SIG-M5 treated with dmso at 0.1 percent for 504 hours (cell line): ENCODE measurements at regions not wholly inside any gene's neighbourhood (a gene's known extent, or its start where the extent isn't known, plus 50 kb on each side); places are given as distances from the start of the nearest gene placed in this dataset.

Experiments used
- DNase-seq: peaks from one replicate; lab custom pipeline; 2025; ENCODE audit not compliant: unreplicated experiment; lab: John Stamatoyannopoulos, UW

DNA sequence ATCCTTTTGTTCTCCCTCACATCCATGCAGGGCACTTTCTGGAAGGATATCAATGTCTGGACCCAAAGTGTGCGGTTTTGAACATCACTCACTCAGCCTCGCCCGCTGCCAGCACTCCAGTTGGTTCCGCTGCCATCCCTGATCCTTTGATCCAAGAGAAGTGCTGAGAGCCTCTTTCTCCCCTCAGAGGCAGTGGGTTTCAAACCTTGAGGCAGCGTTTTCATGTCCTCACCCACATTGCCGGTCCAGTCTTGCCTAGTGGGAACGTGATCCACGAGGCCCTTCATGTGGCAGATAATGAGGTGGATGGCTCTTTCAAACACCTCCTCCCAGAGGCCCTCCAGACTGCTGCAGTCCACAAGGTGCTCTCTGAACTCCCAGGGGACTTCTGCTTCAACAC is 122.2 kb downstream of the ACTL8 start:
- no peak for DNase-seq

- no peak for DNase-seq
Measured at GRCh38 chr1:17877896-17878295, 122.8 kb downstream of the ACTL8 start.

- DNase-seq = no peak
Measured at GRCh38 chr1:17878837-17879236, 123.7 kb downstream of the ACTL8 start.

GRCh38 chr1:17880449-17880848 is 125.3 kb downstream of the ACTL8 start:
- no peak for DNase-seq

DNA sequence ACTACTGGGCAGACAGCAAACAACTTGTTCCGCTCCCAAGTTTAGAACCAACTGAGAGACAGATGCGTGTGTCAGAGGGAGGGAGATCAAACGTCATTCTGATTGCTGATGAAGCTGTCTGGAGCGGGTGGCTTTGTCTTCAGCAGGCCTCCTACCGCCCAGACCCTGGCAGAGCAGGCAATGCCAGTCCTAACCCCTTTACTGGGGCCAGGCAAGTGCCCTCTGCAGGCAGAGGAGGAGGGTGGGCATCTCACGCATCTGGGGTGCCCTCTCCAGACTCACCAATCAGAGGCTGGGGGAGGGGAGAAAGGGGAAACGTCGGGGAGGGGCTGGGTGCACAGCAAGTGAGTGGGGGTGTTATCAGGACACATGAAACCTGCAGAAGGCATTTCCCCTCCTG is 126.6 kb downstream of the ACTL8 start:
- no peak for DNase-seq

GRCh38 chr1:17883136-17883535 is 128.0 kb downstream of the ACTL8 start:
- DNase-seq = no peak

GRCh38 chr1:17883662-17884395 is 128.7 kb downstream of the ACTL8 start:
- no peak for DNase-seq

DNA sequence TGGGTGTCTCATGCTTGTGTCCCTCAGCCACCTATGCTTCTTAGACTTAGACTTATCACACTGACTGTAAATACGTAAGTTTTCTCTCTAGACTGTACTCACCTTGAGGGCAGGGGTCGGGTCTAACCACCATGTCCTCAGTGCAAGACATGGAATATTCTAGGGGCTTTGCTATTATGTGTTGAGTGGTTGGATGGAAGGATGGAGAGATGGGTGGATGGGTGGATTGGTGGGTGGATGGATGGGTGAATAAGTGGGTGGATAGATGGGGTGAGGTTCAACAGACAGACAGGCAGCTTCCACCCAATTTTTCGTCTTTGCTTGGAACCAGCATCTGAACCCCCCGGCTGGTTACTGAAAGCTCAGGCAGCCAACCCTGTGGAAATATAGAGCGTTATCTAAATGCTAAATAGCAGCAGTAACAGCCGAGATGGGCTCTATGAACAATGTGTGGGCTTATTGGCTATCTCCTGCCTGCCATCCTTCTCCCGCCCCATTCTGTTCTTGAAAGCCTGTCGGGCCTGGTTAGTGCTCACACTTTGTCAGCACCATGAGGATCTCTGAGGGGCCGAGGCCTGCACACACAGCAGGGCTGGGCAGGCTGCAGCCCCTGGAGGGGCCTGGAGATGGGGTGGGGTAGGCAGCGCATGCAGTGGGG is 130.7 kb downstream of the ACTL8 start:
- no peak for DNase-seq

DNA sequence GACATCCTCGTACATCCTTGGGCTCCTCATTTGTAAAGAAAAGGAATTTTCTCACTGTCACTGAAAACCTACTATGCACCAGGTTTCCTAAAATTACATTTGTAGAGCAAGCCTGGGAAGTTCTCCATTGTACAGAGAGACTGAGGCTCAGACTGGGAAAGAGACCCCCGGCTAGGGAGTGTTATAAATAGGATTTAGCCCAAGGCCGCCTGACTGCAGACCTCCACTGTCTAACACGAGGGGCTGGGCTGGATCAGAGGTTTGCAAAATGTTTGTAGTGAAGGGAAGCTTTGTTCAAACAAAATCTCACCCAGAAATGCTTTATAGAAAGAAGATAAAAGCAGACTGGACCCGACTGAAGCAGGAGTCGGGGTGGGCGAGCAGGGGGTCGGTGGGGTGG is 131.3 kb downstream of the ACTL8 start:
- DNase-seq = no peak

- DNase-seq = no peak
Measured at GRCh38 chr1:17886838-17887441, 131.8 kb downstream of the ACTL8 start.

- DNase-seq = no peak
Measured at GRCh38 chr1:17887661-17888371, 132.7 kb downstream of the ACTL8 start.

GRCh38 chr1:17890056-17890814 is 135.1 kb downstream of the ACTL8 start:
- DNase-seq = no peak

GRCh38 chr1:17890815-17891191 is 135.7 kb downstream of the ACTL8 start:
- DNase-seq = no peak

DNA sequence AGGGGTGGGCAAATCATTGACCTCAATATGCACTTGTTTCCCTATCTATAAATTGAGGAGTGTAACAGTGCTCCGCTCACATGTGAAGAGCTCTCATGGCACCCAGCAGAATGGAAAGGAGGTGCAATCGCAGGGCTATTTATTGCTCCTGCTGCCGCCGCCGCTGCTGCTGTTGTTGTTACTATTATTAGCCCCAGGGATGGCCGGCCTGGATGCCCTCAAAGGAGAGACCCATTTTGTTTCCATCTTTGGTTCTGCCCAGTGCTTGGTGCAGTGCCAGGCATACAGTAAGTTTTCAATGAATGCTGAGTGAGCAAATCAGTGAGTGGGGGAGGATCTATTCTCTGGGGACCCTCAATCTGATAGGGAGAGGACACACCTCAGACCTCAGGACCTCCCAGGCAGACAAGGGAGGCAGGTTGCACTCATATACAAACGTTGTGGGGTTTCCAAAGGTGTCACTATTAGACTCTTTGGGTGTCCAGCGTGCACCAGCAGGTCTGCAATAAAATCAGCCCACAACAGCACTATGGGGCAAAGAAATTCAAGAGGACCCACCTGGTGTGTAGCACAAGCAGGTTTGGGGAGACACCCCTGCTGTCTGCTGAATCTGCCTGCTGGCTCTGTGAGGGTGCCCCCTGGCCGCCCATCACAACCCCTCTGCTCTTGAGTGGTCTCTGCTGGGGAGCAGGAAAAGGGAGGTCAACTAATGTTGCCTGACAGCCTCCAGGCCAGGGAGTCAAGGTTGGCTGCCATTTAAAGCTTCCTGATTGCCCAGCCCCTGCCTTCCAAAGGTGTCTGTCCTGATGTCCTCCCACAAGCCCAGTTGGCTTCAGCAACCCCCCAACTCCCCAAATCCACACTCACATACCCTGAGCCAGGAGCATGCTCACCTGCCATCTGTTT is 136.3 kb downstream of the ACTL8 start:
- DNase-seq = no peak

DNA sequence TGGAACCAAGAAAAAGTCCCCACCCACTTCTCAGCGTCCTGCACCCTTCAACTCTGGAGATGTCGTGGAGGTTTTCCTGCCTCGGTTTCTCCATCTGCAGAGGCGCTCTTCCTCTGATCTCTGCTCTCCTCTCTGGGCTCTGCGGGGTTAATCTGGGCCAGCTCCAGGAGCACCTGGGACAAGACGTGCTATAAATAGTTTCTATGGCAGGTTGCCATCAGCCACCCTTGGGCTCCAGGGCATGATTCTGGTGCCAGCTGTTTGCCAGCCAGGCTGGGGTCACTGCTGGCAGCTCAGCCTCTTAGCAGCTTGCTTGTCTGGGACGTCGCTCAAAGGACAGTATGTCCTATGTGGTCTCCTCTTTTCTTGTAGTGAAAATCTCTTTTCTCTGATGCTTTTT is 137.1 kb downstream of the ACTL8 start:
- no peak for DNase-seq

- DNase-seq = no peak
Measured at GRCh38 chr1:17892851-17893250, 137.7 kb downstream of the ACTL8 start.

DNA sequence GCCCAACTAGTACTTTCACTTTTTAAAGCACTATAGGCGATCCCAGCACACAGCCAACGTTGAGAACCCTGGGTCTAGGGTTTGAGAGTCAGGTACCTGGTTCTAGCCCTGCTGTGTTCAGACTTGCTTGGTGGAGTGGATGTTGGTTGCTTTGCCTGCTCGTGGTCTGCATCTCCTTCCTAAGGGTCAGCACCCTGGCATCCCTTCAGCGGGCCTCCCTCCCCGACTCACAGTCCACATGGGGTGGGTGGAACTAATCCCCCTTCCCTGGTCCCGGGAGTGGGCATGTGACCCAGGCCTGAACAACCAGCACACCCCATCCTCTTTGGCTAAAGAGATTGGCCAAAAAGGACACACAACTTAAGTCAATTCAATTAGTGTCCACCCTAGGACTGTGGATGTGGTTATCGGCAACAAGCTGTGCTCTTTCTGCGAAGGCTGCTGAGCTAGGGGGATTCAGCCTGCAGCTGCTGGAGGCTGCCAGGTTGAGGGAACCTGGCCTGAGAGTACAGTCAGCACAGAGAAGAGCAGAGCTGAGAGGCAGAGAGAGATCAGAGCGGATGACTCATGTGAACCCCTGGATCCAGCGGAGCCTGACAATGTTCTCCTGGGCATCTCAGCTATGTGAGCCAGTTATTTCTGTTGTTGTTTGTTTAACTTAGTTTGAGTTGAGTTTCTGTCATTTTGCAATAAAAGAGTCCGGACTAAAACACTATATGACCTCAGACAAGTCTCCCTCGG is 138.9 kb downstream of the ACTL8 start:
- no peak for DNase-seq

GRCh38 chr1:17895401-17895800 is 140.3 kb downstream of the ACTL8 start:
- DNase-seq = no peak

DNA sequence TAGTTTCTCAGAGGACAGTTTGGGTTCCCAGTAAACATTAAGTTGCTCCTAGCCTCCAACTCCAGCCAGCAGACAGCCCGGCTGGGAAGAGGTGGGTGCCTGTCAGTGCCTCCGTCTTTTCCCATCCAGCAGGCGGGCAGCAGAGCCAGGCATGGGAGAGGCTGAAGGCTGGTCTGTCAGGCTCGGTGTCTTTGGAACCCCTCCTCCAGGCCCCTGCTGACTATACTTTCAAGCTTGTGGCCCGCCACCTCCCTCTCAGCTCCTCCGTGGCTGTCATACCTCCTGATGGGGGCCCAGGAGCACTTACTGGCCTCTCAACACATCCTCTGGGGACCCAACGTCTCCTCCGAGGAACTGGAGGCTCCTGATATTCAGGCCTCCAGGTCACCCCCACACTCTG is 140.9 kb downstream of the ACTL8 start:
- DNase-seq = no peak
